Muscle layer of duodenum (tissue), 2 donors: ENCODE measurements at regions not wholly inside any gene's neighbourhood (a gene's known extent, or its start where the extent isn't known, plus 50 kb on each side); places are given as distances from the start of the nearest gene placed in this dataset.

ENCODE experiments used
- H3K27ac ChIP-seq: one replicate; pipeline ENCODE4 v1.7.0; 2013; ENCODE audit warnings: mild to moderate bottlenecking, low read length
- H3K27me3 ChIP-seq: one replicate; pipeline ENCODE4 v1.7.0; 2013; ENCODE audit warnings: low read depth, mild to moderate bottlenecking, control low read depth, low read length
- H3K36me3 ChIP-seq, 2 donors: one replicate each; pipeline ENCODE4 v1.7.0; 2013; ENCODE audit warnings: low read length in 2 of 2, control low read depth in 1 of 2, mild to moderate bottlenecking in 1 of 2; ENCODE audit not compliant: insufficient read depth in 2 of 2, control insufficient read depth in 1 of 2
- H3K4me1 ChIP-seq, 2 donors: one replicate each; pipeline ENCODE4 v1.7.0; 2013; ENCODE audit warnings: low read length in 2 of 2, mild to moderate bottlenecking in 2 of 2, control low read depth in 1 of 2, moderate library complexity in 1 of 2; ENCODE audit not compliant: insufficient read depth in 2 of 2, control insufficient read depth in 1 of 2
- H3K4me3 ChIP-seq, 2 donors: one replicate each; pipeline ENCODE4 v1.7.0; 2013; ENCODE audit warnings: low read length in 2 of 2, low read depth in 1 of 2, mild to moderate bottlenecking in 1 of 2
- H3K9me3 ChIP-seq, 2 donors: one replicate each; pipeline ENCODE4 v1.7.0; 2013; ENCODE audit warnings: low read length in 2 of 2, control low read depth in 1 of 2, mild to moderate bottlenecking in 1 of 2; ENCODE audit not compliant: control insufficient read depth in 1 of 2
- donor health status: healthy.

GRCh38 chr2:129764376-129765325 is 214.8 kb upstream of the RAB6C start:
- Histone ChIP-seq H3K27me3 (no peaks in the 10 kb centered on the region), H3K9me3 (no peaks in the 10 kb centered on the region), H3K4me1 (no peaks in the 10 kb centered on the region), H3K27ac (no peak overlapping the region), H3K4me3 (no peak overlapping the region), H3K36me3 (no peaks in the 10 kb centered on the region)

- no peaks in the 10 kb centered on the region for H3K4me1 ChIP-seq
These were observed 214.2 kb upstream of the RAB6C start for GRCh38 chr2:129765326-129765677.

DNA sequence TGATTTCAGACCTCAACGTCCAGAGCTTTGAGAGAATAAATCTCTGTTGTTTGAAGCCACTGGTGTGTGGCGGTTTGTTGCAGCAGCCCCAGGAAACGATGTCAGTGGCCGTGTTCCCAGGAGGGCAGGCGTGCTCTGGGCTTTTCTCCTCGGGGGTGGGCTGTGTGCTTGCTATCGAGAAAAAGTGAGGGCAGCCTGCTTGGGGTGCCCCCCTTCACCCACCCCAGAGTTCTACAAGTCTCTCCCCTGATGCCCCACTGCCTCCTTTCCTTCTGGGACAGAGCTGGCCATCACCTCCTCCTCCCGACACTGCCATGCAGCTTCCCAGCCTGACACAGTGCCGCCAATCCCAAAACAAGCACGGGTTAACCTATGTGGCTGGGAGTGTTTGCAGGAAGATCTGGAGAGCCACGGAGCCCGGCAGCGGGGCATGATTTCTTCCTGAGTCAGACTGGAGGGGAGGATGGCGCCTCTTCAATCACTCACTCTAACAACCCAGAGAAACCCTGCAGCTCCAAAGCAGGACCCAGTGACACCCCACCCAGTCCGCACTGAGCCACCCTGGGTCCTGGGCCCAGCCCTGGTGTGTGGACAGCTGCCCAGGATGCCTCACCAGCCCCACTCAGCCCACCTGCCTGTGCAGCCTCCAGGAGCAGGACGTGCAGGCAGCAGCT is 213.7 kb upstream of the RAB6C start:
- Histone ChIP-seq H3K27me3 (no peaks in the 10 kb centered on the region), H3K4me3 (no peak overlapping the region), H3K36me3 (no peaks in the 10 kb centered on the region), H3K27ac (no peak overlapping the region), H3K4me1 (no peaks in the 10 kb centered on the region), H3K9me3 (no peaks in the 10 kb centered on the region)

More at GRCh38 chr2:129765326-129765677, 214.2 kb upstream of the RAB6C start:
- Histone ChIP-seq H3K9me3 (no peaks in the 10 kb centered on the region), H3K27ac (no peak overlapping the region), H3K4me3 (no peak overlapping the region), H3K27me3 (no peaks in the 10 kb centered on the region), H3K36me3 (no peaks in the 10 kb centered on the region)

- Histone ChIP-seq H3K27ac (no peak overlapping the region), H3K36me3 (no peaks in the 10 kb centered on the region), H3K4me3 (no peak overlapping the region), H3K4me1 (no peaks in the 10 kb centered on the region), H3K27me3 (no peaks in the 10 kb centered on the region), H3K9me3 (no peaks in the 10 kb centered on the region)
These were observed 213.0 kb upstream of the RAB6C start for GRCh38 chr2:129766374-129766993.

GRCh38 chr2:129767346-129768035 is 212.0 kb upstream of the RAB6C start:
- Histone ChIP-seq H3K27me3 (no peaks in the 10 kb centered on the region), H3K4me1 (no peaks in the 10 kb centered on the region), H3K36me3 (no peaks in the 10 kb centered on the region), H3K27ac (no peak overlapping the region), H3K9me3 (no peaks in the 10 kb centered on the region), H3K4me3 (no peak overlapping the region)

- H3K4me3 ChIP-seq, result no peak overlapping the region
- no peaks in the 10 kb centered on the region for H3K4me1 ChIP-seq
- H3K27me3 ChIP-seq, result no peaks in the 10 kb centered on the region
- no peaks in the 10 kb centered on the region for H3K36me3 ChIP-seq
- H3K27ac ChIP-seq, result no peak overlapping the region
- H3K9me3 ChIP-seq, result no peaks in the 10 kb centered on the region
These were observed 211.5 kb upstream of the RAB6C start for GRCh38 chr2:129768036-129768386.

- H3K27ac ChIP-seq, result no peak overlapping the region
- no peak overlapping the region for H3K4me3 ChIP-seq
- no peaks in the 10 kb centered on the region for H3K4me1 ChIP-seq
These were observed 210.8 kb upstream of the RAB6C start for GRCh38 chr2:129768485-129769184.

DNA sequence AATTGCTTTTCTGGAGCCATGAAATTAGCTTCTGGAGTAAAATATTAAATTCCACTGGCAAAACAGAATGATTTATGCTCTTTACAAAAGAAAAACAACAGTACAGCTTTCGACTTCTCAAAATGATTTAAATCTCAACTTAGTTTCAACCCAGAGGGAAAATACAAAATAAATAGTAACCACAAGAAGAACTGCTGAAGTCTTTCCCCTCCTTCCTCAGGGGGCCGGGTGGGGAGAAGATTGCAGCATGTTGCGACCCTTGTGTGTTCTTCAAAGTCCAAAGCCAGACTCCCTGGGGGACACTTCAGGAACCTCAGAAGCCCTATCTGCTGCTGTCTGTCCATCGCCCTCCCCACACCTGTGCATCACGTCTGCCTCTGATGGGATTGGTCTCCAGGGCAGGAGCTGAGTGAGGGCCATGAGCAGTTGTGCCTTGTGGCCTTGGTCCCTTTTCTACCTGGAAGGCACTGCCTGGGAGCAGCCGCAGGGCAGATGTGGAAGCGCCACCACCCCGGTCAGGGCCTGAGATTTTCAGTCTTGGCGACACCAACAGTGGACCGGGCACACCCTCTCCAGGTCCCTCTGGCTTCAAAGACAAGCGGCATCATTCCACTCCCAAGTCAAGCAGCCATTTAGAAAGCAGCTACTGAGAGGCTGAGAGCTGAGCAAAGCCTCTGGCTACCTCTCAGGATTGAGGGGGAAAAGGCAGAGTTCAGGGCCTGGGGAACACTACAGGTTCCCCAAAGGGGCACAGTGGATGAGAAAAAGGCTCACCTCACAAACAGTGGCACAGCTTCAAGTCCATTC is 210.1 kb upstream of the RAB6C start:
- no peaks in the 10 kb centered on the region for H3K36me3 ChIP-seq
- H3K27ac ChIP-seq, result no peak overlapping the region
- no peaks in the 10 kb centered on the region for H3K4me1 ChIP-seq
- H3K9me3 ChIP-seq, result no peaks in the 10 kb centered on the region
- H3K27me3 ChIP-seq, result no peaks in the 10 kb centered on the region
- no peak overlapping the region for H3K4me3 ChIP-seq

More at GRCh38 chr2:129768485-129769184, 210.8 kb upstream of the RAB6C start:
- H3K36me3 ChIP-seq, result no peaks in the 10 kb centered on the region
- H3K9me3 ChIP-seq, result no peaks in the 10 kb centered on the region
- no peaks in the 10 kb centered on the region for H3K27me3 ChIP-seq

DNA sequence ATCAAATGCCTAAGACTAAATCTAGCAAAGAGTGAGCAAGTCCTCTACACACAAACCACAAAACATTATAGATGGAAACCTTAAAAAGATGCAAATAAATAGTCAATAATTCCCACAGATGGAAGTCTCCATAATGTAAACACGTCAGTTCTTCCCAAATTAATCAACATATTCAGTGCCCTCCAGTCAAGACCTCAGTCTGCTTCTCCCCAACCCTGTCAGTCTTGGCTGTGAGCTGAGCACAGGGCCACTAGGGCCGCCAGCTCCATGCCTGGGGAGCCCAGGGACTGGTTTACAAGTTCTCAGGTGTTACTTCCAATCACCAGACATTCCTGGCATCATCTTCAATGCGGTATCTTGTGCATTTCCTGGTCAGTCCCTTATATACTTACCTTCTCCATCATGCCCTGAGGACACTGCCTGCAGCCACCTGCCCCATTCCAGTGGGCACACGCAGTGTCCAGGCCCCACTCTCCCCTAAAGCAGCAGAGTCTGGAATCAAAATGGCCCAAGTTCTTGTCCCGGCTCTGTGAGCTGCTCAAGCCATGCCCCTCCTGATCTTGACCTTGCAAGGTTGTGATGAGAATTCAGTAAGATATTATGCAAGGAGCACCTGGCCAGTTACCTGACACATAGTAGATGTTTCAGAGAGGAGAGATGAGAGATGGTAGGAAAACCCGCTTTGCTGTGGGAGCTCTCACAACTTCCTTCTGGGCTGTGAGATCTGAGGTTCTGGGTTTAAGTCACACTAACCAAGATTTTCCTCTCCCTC is 207.9 kb upstream of the RAB6C start:
- no peak overlapping the region for H3K4me3 ChIP-seq
- H3K4me1 ChIP-seq, result no peaks in the 10 kb centered on the region
- H3K9me3 ChIP-seq, result no peaks in the 10 kb centered on the region
- H3K27me3 ChIP-seq, result no peaks in the 10 kb centered on the region
- no peaks in the 10 kb centered on the region for H3K36me3 ChIP-seq
- H3K27ac ChIP-seq, result no peak overlapping the region

DNA sequence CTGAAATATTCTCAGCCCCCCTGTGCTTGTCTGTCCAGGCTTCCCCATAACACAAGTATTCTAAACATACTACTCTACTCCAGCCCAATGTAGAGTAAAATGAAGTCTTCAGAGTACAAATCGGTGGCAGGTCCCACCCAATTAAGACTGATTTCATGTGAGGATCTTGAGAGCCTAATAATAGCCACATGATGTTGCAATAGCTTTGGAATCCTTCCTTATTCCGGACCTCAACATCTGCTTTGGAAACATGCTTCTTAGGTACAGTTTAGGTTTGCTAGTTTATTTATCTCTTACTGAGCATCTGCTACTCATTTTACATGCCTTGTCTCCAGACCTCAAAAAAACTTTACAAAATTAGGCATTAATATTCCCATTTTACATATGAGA is 207.3 kb upstream of the RAB6C start:
- Histone ChIP-seq H3K27ac (no peak overlapping the region), H3K36me3 (no peaks in the 10 kb centered on the region), H3K4me1 (no peaks in the 10 kb centered on the region), H3K4me3 (no peak overlapping the region), H3K9me3 (no peaks in the 10 kb centered on the region), H3K27me3 (no peaks in the 10 kb centered on the region)
